NCI-H460 (cell line): ENCODE measurements at regions not wholly inside any gene's neighbourhood (a gene's known extent, or its start where the extent isn't known, plus 50 kb on each side); places are given as distances from the start of the nearest gene placed in this dataset.

Experiments
- DNase-seq: peaks from one replicate; pipeline ENCODE4 v3.0.0-alpha.2; 2016; ENCODE audit warnings: low read depth; ENCODE audit errors: extremely low read depth

GRCh38 chr18:68035774-68036522, 519.4 kb upstream of the DSEL start:
- no peak for DNase-seq

GRCh38 chr18:68034296-68034695, 517.8 kb upstream of the DSEL start:
- DNase-seq: no peak

- no peak for DNase-seq
Measured at GRCh38 chr18:68033466-68033865, 516.9 kb upstream of the DSEL start.

- no peak for DNase-seq
Measured at GRCh38 chr18:68024716-68025115, 508.2 kb upstream of the DSEL start.

DNA sequence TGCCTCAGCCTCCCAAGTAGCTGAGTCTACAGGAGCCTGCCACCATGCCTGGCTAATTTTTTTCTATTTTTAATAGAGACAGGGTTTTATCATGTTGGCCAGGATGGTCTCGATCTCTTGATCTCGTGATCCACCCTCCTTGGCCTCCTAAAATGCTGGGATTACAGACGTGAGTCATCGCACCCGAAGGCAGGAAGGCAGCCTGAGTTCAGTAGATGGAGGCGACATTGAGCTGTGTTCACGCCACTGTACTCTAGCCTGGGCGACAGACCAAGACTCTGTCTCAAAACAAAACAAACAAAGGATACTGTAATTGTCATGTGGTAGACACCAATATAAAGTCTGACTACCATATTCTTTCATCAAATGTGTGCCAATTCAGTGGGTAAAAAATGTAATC, 500.9 kb upstream of the DSEL start:
- no peak for DNase-seq

DNA sequence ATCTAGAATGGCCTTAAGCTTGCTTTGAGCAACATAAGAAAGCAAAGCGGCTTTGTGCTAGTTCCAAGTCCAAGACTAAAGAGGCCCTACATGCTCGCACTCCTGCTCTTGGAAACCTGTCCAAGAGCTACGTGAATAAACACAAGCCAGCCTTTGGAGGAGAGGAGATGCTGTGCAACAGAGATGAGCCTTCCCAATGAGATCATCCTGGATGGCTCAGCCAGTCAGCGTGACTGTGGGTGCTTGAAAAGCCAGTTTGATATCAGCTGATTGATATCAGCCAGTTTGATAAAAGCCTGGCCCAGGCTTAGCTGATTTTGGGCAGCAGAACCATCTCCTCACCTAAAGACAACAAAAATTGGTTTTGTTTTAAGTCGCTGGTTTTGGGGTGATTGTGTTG, 481.0 kb upstream of the DSEL start:
- no peak for DNase-seq

DNA sequence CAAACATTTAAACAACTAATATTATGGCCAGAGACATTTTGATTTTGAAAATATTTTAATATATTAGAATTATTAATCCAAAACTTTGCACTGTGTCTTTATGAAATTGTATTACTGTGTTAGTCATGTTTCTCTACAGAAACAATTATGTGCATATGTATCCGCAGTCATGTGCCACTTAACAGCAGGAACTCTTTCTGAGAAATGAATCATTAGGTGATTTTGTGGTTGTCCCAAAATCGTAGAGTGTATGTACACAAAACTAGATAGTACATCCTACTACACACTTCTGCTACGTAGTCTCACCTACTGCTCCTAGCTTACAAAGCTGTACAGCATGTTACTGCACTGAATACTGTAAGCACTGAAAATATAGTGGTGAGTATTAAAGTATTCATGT, 479.2 kb upstream of the DSEL start:
- no peak for DNase-seq

- DNase-seq: no peak
Measured at GRCh38 chr18:67980241-67980640, 463.7 kb upstream of the DSEL start.

DNA sequence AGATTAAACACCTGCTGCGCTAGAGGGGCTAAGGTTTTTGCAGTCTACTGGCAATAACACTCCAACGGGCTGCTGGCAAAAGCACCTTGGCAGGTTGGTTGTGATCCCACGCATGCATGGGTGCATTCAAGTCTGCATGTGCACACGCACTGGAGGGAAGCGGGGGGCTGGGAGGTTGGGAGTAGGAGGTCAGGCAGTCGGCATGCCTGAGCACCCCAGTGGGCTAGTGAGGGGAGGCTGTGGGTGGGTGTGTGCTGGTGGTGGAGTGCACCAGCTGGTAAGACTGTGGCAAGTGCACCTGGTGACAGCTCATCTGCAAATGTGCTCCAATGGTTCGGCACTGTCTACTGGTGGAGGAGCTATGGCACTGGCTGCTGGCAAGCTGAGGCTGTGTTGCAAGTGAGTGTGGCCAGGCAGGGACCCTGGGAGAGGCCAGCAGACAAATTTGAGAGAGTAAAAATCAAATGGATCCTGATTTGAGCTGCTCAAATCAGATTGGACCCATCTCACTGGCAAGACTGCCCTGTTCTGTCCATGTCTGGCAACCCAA, 460.6 kb upstream of the DSEL start:
- no peak for DNase-seq

- DNase-seq: no peak
Measured at GRCh38 chr18:67973916-67974315, 457.4 kb upstream of the DSEL start.

DNA sequence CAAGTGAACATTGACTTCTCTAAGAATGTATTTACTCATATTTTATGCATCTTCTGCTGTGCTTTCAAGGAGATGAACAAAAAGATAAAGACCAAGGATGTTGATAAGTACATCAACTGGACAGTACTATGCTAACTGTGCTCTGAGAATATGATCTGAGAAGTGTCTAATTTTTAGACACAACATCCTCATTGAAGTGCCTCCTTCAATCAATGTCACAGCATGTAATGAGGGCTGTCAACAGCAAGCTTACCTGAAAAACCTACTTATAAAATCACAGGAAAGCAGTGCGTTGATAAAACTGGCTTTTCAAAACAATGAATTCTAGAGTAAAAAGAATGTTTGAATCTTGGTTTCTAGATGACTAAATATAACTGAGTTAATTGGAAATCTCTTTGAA, 452.9 kb upstream of the DSEL start:
- no peak for DNase-seq

- DNase-seq: no peak
Measured at GRCh38 chr18:67966224-67966623, 449.7 kb upstream of the DSEL start.

DNA sequence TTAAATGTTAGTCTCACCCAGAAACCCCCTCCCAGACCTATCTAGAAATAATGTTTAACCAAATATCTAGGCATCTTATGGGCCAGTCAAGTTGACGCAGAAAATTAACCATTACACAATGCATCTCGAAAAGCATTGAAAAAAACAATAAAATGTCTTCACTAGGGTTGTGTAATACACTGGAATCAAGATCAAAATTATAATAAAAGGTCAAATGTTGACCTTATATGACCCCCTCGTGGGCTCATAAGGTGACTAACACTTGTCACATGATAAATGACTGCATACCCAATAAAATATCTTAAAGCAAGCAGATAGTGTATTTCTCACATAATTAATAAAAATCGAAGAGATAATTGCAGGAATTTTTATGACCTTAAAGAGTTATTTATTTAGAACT, 447.9 kb upstream of the DSEL start:
- no peak for DNase-seq

DNA sequence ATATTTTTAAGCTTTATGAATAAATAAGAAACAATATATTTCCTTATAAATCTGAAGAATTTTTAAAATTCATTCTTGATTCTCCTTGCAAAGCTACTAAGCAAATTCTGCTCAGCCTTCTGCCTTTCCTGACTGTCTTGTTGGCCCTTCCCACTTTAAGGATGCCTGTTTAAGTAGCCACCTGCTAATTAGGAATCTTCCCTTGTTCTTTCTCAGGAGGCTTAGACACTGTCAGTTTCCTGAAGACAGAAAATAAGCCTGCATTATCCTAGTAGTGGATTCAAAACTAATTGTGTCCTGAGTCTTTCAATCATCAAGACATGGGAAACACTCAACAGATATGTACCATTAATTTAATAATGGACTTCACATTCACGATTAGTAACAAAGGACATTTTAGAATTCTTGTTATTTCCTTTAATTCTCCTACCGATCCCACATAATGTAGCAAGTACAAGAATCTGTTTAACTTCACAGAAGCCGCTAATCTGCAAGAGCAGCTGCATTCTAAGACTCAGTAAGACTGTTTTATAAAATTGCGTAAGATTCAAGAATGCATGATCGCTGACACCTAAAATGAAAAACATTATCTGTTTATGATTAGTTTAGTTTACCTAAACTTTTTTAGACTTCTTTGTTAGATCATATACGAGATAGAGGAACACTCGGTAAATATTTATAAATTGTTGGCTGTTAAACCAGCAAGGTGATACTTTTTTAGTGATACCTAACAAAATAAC, 445.4 kb upstream of the DSEL start:
- DNase-seq: no peak

- no peak for DNase-seq
Measured at GRCh38 chr18:67957684-67958083, 441.2 kb upstream of the DSEL start.

- no peak for DNase-seq
Measured at GRCh38 chr18:67954594-67954993, 438.1 kb upstream of the DSEL start.

DNA sequence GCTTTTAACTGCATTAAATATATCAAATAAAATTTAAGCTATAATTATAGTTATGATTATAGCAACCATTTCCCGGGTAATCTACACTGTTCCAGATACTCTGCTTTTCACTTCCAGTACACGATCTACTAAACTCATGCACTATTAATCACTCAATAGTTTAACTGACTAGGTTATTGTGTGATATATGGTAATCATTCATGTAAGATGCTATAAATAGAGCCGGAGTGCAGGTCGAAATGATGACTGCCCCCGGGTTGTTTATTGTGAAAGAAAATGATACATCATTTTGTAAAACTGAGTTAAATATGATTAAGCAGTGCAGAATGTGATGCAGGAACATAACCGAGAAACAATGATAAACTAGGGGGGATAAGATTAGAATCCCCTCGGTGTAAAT, 434.6 kb upstream of the DSEL start:
- no peak for DNase-seq

DNA sequence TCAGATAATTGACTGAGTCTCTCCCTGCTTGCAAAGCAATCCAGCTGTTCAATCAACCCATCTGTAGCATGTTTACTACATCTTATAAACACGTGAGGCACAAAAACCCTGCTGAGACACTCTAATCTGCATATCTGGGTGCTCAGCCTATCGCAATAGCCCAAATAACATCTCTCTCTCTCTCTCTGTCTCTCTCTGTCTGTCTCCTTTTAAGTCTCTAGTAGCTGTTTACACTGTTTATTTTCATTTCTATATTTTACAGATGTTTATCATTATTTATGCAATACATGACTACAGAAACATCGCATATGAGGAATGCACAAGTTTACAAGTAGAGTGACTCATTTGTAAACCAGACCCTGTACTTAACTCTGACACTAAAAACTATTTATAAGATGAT, 422.1 kb upstream of the DSEL start:
- no peak for DNase-seq

- no peak for DNase-seq
Measured at GRCh38 chr18:67935638-67936037, 419.1 kb upstream of the DSEL start.

DNA sequence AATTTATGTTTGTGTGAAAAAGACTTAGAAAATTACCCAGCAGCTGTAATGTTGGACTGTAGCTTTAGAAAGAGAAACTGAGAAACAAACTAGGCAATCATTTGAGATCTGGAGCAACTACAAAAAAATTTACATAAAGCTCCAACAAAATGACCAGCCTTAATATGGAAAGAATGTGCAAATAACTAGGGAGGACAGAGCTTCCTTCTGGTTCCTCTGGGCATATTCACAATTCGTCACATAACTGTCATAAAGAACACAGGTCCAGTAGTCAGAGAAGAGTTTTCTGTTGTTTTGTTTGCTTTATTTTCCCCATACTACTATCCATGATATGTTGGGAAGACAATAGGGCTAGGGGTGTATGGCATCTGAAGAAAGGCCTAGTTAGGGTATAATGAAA, 416.8 kb upstream of the DSEL start:
- no peak for DNase-seq

GRCh38 chr18:67932271-67932670, 415.8 kb upstream of the DSEL start:
- no peak for DNase-seq
